Neural crest cell (in vitro differentiated cells): ENCODE measurements at regions not wholly inside any gene's neighbourhood (a gene's known extent, or its start where the extent isn't known, plus 50 kb on each side); places are given as distances from the start of the nearest gene placed in this dataset.
"Not testable (repeated sequence)": the region's sequence is repeated elsewhere in the genome, so short reads cannot be mapped to it uniquely, and the experiment has no call there.

Source experiments
- DNase-seq: peaks from one replicate; pipeline ENCODE4 v3.0.0; 2021; ENCODE audit warnings: low read depth, mixed read lengths, low spot score
- H3K27ac Mint-ChIP-seq: one replicate; pipeline ENCODE4 v1.8.0; 2021; ENCODE audit warnings: mild to moderate bottlenecking, mixed read lengths; ENCODE audit not compliant: unreplicated experiment
- H3K27me3 Mint-ChIP-seq: 2 replicates; pipeline ENCODE4 v1.8.0; 2021; ENCODE audit warnings: low read depth, mild to moderate bottlenecking, mixed read lengths
- H3K36me3 Mint-ChIP-seq: 2 replicates; pipeline ENCODE4 v1.8.0; 2021; ENCODE audit warnings: low read depth, mild to moderate bottlenecking, mixed read lengths
- H3K4me1 Mint-ChIP-seq: 2 replicates; pipeline ENCODE4 v1.8.0; 2021; ENCODE audit warnings: mixed read lengths
- H3K4me3 Mint-ChIP-seq: one replicate; pipeline ENCODE4 v1.8.0; 2021; ENCODE audit warnings: mild to moderate bottlenecking, mixed read lengths
- H3K9me3 Mint-ChIP-seq: 2 replicates; pipeline ENCODE4 v1.8.0; 2021; ENCODE audit warnings: mixed read lengths
- TF ChIP-seq, protein P1 (sequence below): fragments of 200-600 bp; sonication (generic); conservative IDR thresholded peaks from 2 replicates; pipeline ENCODE4 v1.5.0; 2021; ENCODE audit warnings: antibody characterized with exemption, mild to moderate bottlenecking

GRCh38 chr20:53668992-53669391 lies 75.4 kb upstream of the ZNF217 start:
- H3K4me1 Mint-ChIP-seq = no peaks in the 10 kb centered on the region
- no peak overlapping the region for H3K27ac Mint-ChIP-seq

GRCh38 chr20:53666144-53666543 lies 72.5 kb upstream of the ZNF217 start:
- no peak overlapping the region for H3K4me3 Mint-ChIP-seq
- no peaks in the 10 kb centered on the region for H3K27me3 Mint-ChIP-seq
- H3K36me3 Mint-ChIP-seq = no peaks in the 10 kb centered on the region
- H3K9me3 Mint-ChIP-seq = no peaks in the 10 kb centered on the region
- TF ChIP-seq, protein P1, sequence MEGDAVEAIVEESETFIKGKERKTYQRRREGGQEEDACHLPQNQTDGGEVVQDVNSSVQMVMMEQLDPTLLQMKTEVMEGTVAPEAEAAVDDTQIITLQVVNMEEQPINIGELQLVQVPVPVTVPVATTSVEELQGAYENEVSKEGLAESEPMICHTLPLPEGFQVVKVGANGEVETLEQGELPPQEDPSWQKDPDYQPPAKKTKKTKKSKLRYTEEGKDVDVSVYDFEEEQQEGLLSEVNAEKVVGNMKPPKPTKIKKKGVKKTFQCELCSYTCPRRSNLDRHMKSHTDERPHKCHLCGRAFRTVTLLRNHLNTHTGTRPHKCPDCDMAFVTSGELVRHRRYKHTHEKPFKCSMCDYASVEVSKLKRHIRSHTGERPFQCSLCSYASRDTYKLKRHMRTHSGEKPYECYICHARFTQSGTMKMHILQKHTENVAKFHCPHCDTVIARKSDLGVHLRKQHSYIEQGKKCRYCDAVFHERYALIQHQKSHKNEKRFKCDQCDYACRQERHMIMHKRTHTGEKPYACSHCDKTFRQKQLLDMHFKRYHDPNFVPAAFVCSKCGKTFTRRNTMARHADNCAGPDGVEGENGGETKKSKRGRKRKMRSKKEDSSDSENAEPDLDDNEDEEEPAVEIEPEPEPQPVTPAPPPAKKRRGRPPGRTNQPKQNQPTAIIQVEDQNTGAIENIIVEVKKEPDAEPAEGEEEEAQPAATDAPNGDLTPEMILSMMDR = no peak
- DNase-seq = no peak
- no peak overlapping the region for H3K27ac Mint-ChIP-seq
- H3K4me1 Mint-ChIP-seq = peaks cover 7% of the 10 kb centered on the region

More at GRCh38 chr20:53668992-53669391, 75.4 kb upstream of the ZNF217 start:
- H3K36me3 Mint-ChIP-seq = no peaks in the 10 kb centered on the region
- DNase-seq = no peak
- TF ChIP-seq, protein P1 = no peak
- no peaks in the 10 kb centered on the region for H3K9me3 Mint-ChIP-seq
- H3K4me3 Mint-ChIP-seq = no peak overlapping the region
- no peaks in the 10 kb centered on the region for H3K27me3 Mint-ChIP-seq

GRCh38 chr20:53664121-53664520 lies 70.5 kb upstream of the ZNF217 start:
- Mint-ChIP-seq H3K4me1 (peaks cover 16% of the 10 kb centered on the region), H3K36me3 (no peaks in the 10 kb centered on the region), H3K4me3 (no peak overlapping the region), H3K27me3 (no peaks in the 10 kb centered on the region), H3K27ac (no peak overlapping the region), H3K9me3 (no peaks in the 10 kb centered on the region)
- DNase-seq = no peak
- TF ChIP-seq, protein P1 = no peak

DNA sequence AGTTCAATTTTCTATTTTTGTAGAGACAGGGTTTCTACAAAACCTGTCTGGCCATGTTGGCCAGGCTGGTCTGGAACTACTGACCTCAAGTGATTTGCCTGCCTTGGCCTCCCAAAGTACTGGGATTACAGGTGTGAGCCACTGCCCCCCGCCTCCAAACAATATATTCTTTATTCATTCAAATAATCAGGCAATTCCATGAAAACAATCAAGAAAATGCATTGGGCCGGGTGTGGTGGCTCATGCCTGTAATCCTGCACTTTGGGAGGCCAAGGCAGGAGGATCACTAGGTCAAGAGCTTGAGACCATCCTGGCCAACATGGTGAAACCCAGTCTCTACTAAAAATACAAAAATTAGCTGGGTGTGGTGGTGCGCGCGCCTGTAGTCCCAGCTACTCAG lies 69.9 kb upstream of the ZNF217 start:
- DNase-seq, H3K4me3 Mint-ChIP-seq, H3K9me3 Mint-ChIP-seq, H3K36me3 Mint-ChIP-seq, H3K27me3 Mint-ChIP-seq, H3K27ac Mint-ChIP-seq: not testable (repeated sequence)
- H3K4me1 Mint-ChIP-seq = peaks cover 16% of the 10 kb centered on the region

DNA sequence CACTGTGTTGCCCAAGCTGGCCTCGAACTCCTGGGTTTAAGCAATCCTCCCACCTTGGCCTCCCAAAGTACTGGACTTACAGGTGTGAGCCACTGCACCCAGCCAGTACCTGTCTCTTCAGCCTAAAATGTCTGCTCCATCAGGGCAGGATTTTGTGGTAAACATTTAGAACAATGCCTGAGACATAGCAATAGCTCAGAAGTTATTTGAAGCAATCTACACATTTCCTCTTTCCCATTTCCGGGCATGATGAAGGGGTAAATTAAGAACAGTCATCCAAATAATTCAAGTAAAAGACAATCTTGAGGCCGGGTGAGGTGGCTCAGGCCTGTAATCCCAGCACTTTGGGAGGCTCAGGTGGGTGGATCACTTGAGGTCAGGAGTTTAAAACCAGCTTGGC lies 69.0 kb upstream of the ZNF217 start:
- peak overlapping the region; percentile 50 for H3K27ac Mint-ChIP-seq
- no peaks in the 10 kb centered on the region for H3K9me3 Mint-ChIP-seq
- H3K36me3 Mint-ChIP-seq = no peaks in the 10 kb centered on the region
- TF ChIP-seq, protein P1 = no peak
- no peak overlapping the region for H3K4me3 Mint-ChIP-seq
- DNase-seq = no peak
- H3K27me3 Mint-ChIP-seq = no peaks in the 10 kb centered on the region
- peaks cover 25% of the 10 kb centered on the region for H3K4me1 Mint-ChIP-seq

- no peaks in the 10 kb centered on the region for H3K27me3 Mint-ChIP-seq
- peaks cover 32% of the 10 kb centered on the region for H3K4me1 Mint-ChIP-seq
- TF ChIP-seq, protein P1 = no peak
- no peaks in the 10 kb centered on the region for H3K9me3 Mint-ChIP-seq
- no peaks in the 10 kb centered on the region for H3K36me3 Mint-ChIP-seq
- no peak overlapping the region for H3K27ac Mint-ChIP-seq
- no peak for DNase-seq
- no peak overlapping the region for H3K4me3 Mint-ChIP-seq
These were observed 67.3 kb upstream of the ZNF217 start for GRCh38 chr20:53660947-53661381.
